LNCaP clone FGC (cell line): ENCODE measurements at regions not wholly inside any gene's neighbourhood (a gene's known extent, or its start where the extent isn't known, plus 50 kb on each side); places are given as distances from the start of the nearest gene placed in this dataset.
"Not testable (repeated sequence)": the region's sequence is repeated elsewhere in the genome, so short reads cannot be mapped to it uniquely, and the experiment has no call there.

Source experiments
- DNase-seq: peaks from one replicate; pipeline ENCODE4 v3.0.0-alpha.2; 2011; ENCODE audit warnings: low read depth
- H3K4me3 ChIP-seq: 2 replicates; pipeline ENCODE4 v1.5.1; 2011; ENCODE audit warnings: mild to moderate bottlenecking, low read depth, low read length, control low read depth
- TF ChIP-seq, protein P1 (sequence below): IDR thresholded peaks from 2 replicates; pipeline ENCODE4 v1.5.1; 2012; ENCODE audit warnings: mild to moderate bottlenecking; ENCODE audit not compliant: control insufficient read depth, insufficient read depth; ENCODE audit errors: extremely low read depth

DNA sequence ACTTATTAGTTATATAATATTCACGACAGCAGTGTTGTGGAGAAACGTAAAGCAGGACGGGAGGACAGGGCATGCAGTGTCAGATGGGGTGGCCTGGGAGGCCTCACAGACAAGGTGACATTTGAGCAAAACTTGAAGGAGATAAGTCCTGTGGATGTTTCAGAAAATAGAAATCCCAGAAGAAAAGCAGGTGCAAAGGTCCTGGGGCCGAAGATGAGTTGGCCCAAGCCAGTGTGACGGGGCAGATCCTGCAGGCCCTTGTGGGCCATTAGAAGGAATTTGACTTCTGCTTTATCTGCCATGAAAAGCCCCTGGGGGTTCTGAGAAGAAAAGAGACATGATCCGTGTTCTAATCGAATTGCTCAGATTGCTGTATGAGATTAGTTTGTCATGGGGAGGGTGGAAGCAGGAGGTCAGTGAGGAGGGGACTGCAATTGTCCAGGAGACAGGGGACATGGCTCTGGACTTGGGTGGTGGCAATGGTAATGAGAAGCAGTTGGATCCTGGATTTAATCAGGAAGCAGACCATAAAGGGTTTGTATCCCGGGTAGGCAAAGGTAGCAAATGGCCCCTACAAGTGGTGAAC lies 437.4 kb upstream of the SULF2 start:
- TF ChIP-seq, protein P1, sequence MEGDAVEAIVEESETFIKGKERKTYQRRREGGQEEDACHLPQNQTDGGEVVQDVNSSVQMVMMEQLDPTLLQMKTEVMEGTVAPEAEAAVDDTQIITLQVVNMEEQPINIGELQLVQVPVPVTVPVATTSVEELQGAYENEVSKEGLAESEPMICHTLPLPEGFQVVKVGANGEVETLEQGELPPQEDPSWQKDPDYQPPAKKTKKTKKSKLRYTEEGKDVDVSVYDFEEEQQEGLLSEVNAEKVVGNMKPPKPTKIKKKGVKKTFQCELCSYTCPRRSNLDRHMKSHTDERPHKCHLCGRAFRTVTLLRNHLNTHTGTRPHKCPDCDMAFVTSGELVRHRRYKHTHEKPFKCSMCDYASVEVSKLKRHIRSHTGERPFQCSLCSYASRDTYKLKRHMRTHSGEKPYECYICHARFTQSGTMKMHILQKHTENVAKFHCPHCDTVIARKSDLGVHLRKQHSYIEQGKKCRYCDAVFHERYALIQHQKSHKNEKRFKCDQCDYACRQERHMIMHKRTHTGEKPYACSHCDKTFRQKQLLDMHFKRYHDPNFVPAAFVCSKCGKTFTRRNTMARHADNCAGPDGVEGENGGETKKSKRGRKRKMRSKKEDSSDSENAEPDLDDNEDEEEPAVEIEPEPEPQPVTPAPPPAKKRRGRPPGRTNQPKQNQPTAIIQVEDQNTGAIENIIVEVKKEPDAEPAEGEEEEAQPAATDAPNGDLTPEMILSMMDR = no peak
- H3K4me3 ChIP-seq = no peak overlapping the region
- no peak for DNase-seq

DNA sequence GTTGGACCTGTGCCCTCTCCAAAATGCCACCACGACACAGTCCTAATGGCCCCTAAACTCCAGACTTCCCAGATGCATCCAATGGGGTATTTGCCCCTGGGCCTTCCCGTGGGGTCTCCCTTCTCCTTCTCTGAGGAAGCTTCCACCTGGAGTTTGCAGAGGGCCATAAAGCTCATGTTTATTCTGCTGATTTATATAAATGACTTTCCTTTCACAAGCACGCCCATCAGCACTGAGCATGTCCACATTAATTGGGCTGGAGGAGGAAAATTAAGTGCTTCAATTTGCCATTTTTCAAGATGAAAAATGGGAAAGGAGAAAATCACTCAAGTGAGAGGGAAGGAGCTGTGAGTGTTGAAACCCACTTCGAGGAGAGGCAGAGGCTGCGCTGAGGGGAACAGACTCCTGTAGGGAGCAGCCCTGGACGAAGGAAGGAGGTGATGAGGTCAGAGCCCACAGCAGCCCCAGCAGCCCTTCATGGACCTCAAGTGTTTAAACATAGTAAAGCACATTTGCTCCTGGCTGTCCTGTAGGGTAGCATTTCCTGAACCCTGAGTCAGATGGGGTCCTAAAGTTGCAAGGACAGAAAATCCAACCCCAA lies 434.9 kb upstream of the SULF2 start:
- no peak overlapping the region for H3K4me3 ChIP-seq
- DNase-seq = no peak
- TF ChIP-seq, protein P1 = no peak

DNA sequence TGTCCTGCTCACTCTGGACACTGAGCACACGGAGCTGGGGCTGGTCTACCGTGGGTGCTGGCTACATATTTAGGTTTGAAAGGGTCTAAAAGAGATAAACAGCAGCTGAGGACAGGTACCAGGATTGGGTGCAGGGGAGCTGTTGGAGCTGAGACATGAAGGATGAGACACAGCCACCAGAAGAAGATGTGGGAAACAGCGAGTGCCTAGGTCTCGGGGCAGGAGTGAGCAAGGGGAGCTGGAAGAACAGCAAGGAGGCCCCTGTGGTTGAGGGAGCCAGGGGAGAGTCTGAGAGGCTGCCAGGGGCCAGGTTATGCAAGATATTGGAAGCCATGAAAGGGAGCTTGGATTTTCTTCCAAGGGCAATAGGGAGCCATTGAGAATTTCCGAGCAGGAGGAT lies 434.0 kb upstream of the SULF2 start:
- H3K4me3 ChIP-seq = no peak overlapping the region
- TF ChIP-seq, protein P1 = no peak

DNA sequence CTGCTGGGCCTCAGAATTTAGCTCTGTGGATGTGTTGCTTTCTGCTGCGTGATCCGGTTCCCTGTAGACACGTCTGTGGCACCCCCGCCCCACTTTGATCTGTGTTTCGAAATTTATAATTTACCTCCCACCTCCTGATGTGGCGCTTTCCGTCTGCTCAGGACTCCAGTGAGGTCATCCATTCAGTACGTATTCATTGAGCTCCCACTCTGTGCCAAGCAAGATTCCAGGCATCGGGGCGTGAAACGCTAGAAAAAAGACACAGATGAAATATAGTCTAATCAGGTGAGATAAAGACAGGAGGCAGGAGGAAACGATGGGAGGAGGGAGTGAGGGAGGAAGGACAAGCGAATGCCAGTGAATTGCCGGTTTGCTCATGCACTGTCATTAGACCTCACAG lies 431.9 kb upstream of the SULF2 start:
- DNase-seq = no peak
- no peak overlapping the region for H3K4me3 ChIP-seq
- TF ChIP-seq, protein P1 = no peak

More for the DNA sequence above, 434.0 kb upstream of the SULF2 start:
- no peak for DNase-seq

DNA sequence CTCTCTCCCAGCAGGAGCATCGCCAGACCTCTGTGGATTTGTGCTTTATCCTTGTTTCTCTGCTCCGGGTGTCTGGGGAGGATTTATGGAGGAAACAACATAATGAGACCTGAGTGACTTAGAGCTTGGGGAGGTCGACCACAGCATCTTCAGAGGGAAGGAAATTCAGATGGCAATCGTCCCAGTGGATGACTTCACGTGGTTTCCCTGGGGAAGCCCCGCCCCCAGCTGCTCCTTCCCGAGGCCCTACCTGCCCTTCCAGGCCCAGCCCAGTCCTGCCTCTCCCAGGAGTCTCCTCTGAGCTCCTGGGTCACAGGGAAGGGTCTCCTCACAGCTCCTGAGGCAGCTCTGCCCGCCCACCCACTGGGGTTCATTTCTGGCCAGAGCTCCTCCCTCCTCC lies 430.3 kb upstream of the SULF2 start:
- H3K4me3 ChIP-seq = no peak overlapping the region
- TF ChIP-seq, protein P1 = no peak
- DNase-seq = no peak

DNA sequence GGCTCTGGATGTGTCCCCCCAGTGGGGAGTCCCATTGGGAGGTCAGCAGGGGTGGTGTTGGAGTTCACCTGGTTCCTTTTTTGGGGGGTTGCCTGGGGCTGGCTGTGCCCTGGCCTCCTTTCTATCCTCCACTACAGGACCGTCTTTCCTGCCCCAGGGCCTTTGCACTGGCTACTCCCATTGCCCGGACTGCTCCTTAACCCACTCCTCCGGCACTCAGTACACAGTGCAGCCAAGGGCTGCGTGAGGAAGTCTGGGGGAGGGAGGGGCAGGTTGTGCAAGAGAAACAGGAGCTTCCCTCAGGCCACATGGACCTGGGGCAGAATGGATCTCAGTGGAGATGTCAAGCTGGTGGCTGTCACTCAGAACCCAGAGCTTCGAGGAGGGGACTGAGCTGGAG lies 429.3 kb upstream of the SULF2 start:
- TF ChIP-seq, protein P1 = no peak
- no peak for DNase-seq

DNA sequence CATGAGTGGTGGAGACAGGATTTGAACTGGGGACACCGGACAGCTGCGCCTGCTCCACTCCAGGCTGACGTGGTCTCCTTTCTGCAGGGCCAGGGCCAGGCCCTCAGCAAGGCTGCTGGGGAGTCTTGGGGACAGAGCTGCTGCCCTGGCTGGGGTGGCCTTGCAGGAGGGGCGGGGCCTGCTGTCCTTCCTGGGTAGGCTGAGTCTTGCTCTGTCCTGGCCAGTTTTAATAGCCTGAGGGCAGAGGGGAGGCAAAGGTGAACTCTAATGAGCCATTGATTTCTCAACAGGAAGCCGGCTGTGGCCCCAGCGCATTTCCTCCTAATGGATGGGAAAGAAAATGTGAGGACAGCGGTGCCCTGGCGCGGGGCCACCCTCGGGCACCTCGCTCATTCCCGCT lies 428.4 kb upstream of the SULF2 start:
- H3K4me3 ChIP-seq, DNase-seq: not testable (repeated sequence)

More for the DNA sequence above, 429.3 kb upstream of the SULF2 start:
- no peak overlapping the region for H3K4me3 ChIP-seq
